CD14-positive monocyte (primary cell): ENCODE measurements at regions not wholly inside any gene's neighbourhood (a gene's known extent, or its start where the extent isn't known, plus 50 kb on each side); places are given as distances from the start of the nearest gene placed in this dataset.

Experiments used
- DNase-seq, 3 donors: peaks; one replicate each; pipeline ENCODE4 v3.0.0-alpha.2; 2011 to 2022
- H2AFZ ChIP-seq: 2 replicates; pipeline ENCODE4 v1.6.0; 2012; ENCODE audit warnings: mild to moderate bottlenecking, low read depth, low read length, inconsistent platforms; ENCODE audit not compliant: insufficient read depth, poor library complexity, severe bottlenecking
- H3K27ac ChIP-seq, 2 donors: 1 replicate in 1 of 2; 2 replicates in 1 of 2; pipeline ENCODE4 v1.5.1; 2012 to 2013; ENCODE audit warnings: low read length in 2 of 2, control low read depth in 1 of 2, inconsistent platforms in 1 of 2, low read depth in 1 of 2, mild to moderate bottlenecking in 1 of 2
- H3K27me3 ChIP-seq, 2 donors: one replicate each; pipeline versions ENCODE4 v1.6.0 to v1.6.1; 2011 to 2013; ENCODE audit warnings: low read length in 2 of 2; ENCODE audit not compliant: control insufficient read depth in 2 of 2, insufficient read depth in 2 of 2
- H3K36me3 ChIP-seq, 2 donors: replicated peaks in 1 of 2; 1 replicate in 1 of 2; 2 replicates in 1 of 2; pipeline versions ENCODE4 v1.5.1 to v1.6.1; 2012 to 2013; ENCODE audit warnings: low read length in 2 of 2, control low read depth in 1 of 2, inconsistent platforms in 1 of 2, mild to moderate bottlenecking in 1 of 2; ENCODE audit not compliant: insufficient read depth in 2 of 2, control insufficient read depth in 1 of 2
- H3K4me1 ChIP-seq, 2 donors: 1 replicate in 1 of 2; 2 replicates in 1 of 2; pipeline versions ENCODE4 v1.5.1 to v1.6.1; 2012 to 2013; ENCODE audit warnings: low read length in 2 of 2, control low read depth in 1 of 2, inconsistent platforms in 1 of 2, mild to moderate bottlenecking in 1 of 2, moderate library complexity in 1 of 2; ENCODE audit not compliant: insufficient read depth in 2 of 2, control insufficient read depth in 1 of 2
- H3K4me2 ChIP-seq: replicated peaks from 2 replicates; pipeline ENCODE3; 2012; ENCODE audit warnings: low read length, moderate library complexity, mild to moderate bottlenecking; ENCODE audit not compliant: poor library complexity, severe bottlenecking; ENCODE audit errors: extremely low read depth
- H3K4me3 ChIP-seq, 3 experiments: fragments of 200-600 bp in 1 of 3; sonication (generic) in 1 of 3; replicated peaks in 1 of 3; 1 replicate in 2 of 3; 2 replicates in 1 of 3; pipeline ENCODE4 v1.5.1; 2011 to 2013; ENCODE audit warnings: low read length in 3 of 3, mild to moderate bottlenecking in 3 of 3, control low read depth in 2 of 3, low read depth in 2 of 3, inconsistent platforms in 1 of 3, moderate library complexity in 1 of 3
- H3K79me2 ChIP-seq: 2 replicates; pipeline ENCODE4 v1.6.0; 2012; ENCODE audit warnings: mild to moderate bottlenecking, control low read depth, inconsistent platforms, low read length, moderate library complexity; ENCODE audit not compliant: insufficient read depth
- H3K9ac ChIP-seq: 2 replicates; pipeline ENCODE4 v1.6.0; 2017; ENCODE audit warnings: low read length, mild to moderate bottlenecking; ENCODE audit not compliant: insufficient read depth, poor library complexity, severe bottlenecking
- H3K9me3 ChIP-seq, 2 donors: replicated peaks in 1 of 2; 1 replicate in 1 of 2; 2 replicates in 1 of 2; pipeline versions ENCODE4 v1.5.1 to v1.6.1; 2012 to 2013; ENCODE audit warnings: low read length in 2 of 2, control low read depth in 1 of 2; ENCODE audit not compliant: control insufficient read depth in 1 of 2, insufficient read depth in 1 of 2
- H4K20me1 ChIP-seq: 2 replicates; pipeline ENCODE4 v1.6.0; 2012; ENCODE audit warnings: mild to moderate bottlenecking, low read length, control low read depth, moderate library complexity; ENCODE audit not compliant: insufficient read depth
- H3K27ac Mint-ChIP-seq, 7 donors: one replicate each; pipeline ENCODE4 v1.8.0; 2020; ENCODE audit warnings: mild to moderate bottlenecking in 7 of 7, mixed read lengths in 7 of 7, moderate library complexity in 6 of 7, inconsistent platforms in 2 of 7
- H3K27me3 Mint-ChIP-seq, 3 donors: one replicate each; pipeline ENCODE4 v1.8.0; 2021 to 2022; ENCODE audit warnings: low read depth in 3 of 3, mild to moderate bottlenecking in 3 of 3, mixed read lengths in 3 of 3, moderate library complexity in 3 of 3, inconsistent platforms in 1 of 3
- H3K36me3 Mint-ChIP-seq, 2 donors: one replicate each; pipeline ENCODE4 v1.8.0; 2020; ENCODE audit warnings: mixed read lengths in 2 of 2, inconsistent platforms in 1 of 2, mild to moderate bottlenecking in 1 of 2
- H3K4me1 Mint-ChIP-seq: one replicate; pipeline ENCODE4 v1.8.0; 2020; ENCODE audit warnings: mild to moderate bottlenecking, mixed read lengths
- H3K4me3 Mint-ChIP-seq, 2 donors: one replicate each; pipeline ENCODE4 v1.8.0; 2020; ENCODE audit warnings: mild to moderate bottlenecking in 2 of 2, mixed read lengths in 2 of 2, moderate library complexity in 1 of 2
- H3K9me3 Mint-ChIP-seq, 7 donors: one replicate each; pipeline ENCODE4 v1.8.0; 2020 to 2022; ENCODE audit warnings: mixed read lengths in 7 of 7, mild to moderate bottlenecking in 6 of 7, moderate library complexity in 6 of 7, inconsistent platforms in 2 of 7
- WGBS: methylation state at CpG from one replicate; pipeline ENCODE4 v1.1.5; 2013; ENCODE audit warnings: missing lambda C conversion rate; ENCODE audit not compliant: insufficient coverage; 5-methylcytosine and 5-hydroxymethylcytosine counted together
- intact Hi-C, 2 donors: fragments of 100-400 bp; cut with micrococcal nuclease; formaldehyde crosslinking; loops; one replicate each; pipeline versions ENCODE4 v1.15.0 to v1.15.1; 2023
- TF ChIP-seq, protein P1 (sequence below): fragments of 200-600 bp; IDR thresholded peaks from one replicate; pipeline ENCODE4 v1.8.0; 2022; ENCODE audit warnings: antibody characterized with exemption, mild to moderate bottlenecking

DNA sequence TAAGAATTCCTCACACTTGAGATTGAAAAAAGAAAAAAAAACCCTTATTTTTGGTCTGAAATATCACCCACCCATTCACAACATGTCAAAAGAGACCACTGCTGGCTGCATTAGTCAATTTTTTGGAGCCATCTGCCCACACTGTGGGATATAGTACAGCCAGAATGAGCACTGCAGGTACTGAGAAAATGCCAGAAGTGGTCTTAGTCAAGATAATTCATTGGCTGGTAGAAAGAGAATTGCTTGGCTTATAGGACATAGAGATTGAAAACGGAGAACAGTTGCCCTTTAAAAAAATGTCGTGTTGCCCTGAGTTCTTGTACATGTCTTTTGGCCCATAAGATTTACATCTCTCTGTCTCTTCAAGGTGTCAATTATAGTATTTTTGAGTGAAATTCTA lies 1899.5 kb downstream of the OLFM4 start:
- Mint-ChIP-seq H3K27ac (no peak overlapping the region), H3K36me3 (no peaks in the 10 kb centered on the region), H3K4me3 (no peak overlapping the region), H3K9me3 (peaks cover 0 to 11% (median 4%) of the 10 kb centered on the region in 7 donors), H3K4me1 (no peaks in the 10 kb centered on the region), H3K27me3 (no peaks in the 10 kb centered on the region)
- WGBS, result no CpG with 5 or more reads among the region's 2 CpGs
- Histone ChIP-seq H3K4me2 (no peak overlapping the region), H3K4me1 (no peaks in the 10 kb centered on the region), H2AFZ (no peak overlapping the region), H3K9me3 (peaks cover 0 to 8% of the 10 kb centered on the region in 2 donors), H3K36me3 (no peaks in the 10 kb centered on the region), H3K4me3 (no peak overlapping the region), H3K9ac (no peak overlapping the region), H3K27me3 (no peaks in the 10 kb centered on the region), H3K79me2 (no peaks in the 10 kb centered on the region), H3K27ac (no peak overlapping the region), H4K20me1 (no peaks in the 10 kb centered on the region)
- TF ChIP-seq, protein P1, sequence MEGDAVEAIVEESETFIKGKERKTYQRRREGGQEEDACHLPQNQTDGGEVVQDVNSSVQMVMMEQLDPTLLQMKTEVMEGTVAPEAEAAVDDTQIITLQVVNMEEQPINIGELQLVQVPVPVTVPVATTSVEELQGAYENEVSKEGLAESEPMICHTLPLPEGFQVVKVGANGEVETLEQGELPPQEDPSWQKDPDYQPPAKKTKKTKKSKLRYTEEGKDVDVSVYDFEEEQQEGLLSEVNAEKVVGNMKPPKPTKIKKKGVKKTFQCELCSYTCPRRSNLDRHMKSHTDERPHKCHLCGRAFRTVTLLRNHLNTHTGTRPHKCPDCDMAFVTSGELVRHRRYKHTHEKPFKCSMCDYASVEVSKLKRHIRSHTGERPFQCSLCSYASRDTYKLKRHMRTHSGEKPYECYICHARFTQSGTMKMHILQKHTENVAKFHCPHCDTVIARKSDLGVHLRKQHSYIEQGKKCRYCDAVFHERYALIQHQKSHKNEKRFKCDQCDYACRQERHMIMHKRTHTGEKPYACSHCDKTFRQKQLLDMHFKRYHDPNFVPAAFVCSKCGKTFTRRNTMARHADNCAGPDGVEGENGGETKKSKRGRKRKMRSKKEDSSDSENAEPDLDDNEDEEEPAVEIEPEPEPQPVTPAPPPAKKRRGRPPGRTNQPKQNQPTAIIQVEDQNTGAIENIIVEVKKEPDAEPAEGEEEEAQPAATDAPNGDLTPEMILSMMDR, result no peak
- DNase-seq, result no peak
- intact Hi-C loops, result no loop called here

DNA sequence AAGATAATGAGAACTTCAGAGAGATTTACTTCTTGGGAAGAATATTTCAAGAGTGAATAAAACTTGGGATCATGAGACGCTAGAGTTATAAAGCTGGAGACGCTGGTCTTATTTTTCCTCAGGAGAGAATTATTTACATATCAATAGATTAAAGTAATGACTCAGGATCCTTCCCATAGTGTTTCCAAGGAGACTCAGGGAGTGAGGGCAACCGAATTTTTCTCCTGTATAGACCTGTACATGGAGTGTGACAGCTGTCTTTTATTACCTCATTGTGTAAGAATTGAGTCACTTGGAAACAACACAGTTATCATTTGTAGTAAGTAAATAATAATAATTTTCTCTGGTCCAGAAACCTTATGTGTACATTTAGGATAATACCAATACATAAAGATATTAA lies 1905.5 kb downstream of the OLFM4 start:
- Mint-ChIP-seq H3K27ac (no peak overlapping the region), H3K27me3 (no peaks in the 10 kb centered on the region), H3K9me3 (peaks cover 0 to 13% (median 6%) of the 10 kb centered on the region in 7 donors), H3K36me3 (no peaks in the 10 kb centered on the region), H3K4me3 (no peak overlapping the region), H3K4me1 (no peaks in the 10 kb centered on the region)
- H3K4me3 ChIP-seq, result no peak overlapping the region
- no CpG with 5 or more reads among the region's 3 CpGs for WGBS
- H3K27ac ChIP-seq, result no peak overlapping the region
- no peaks in the 10 kb centered on the region for H3K4me1 ChIP-seq
- intact Hi-C loops, result no loop called here
- H4K20me1 ChIP-seq, result no peaks in the 10 kb centered on the region
- no peak overlapping the region for H3K4me2 ChIP-seq
- no peak overlapping the region for H3K9ac ChIP-seq
- DNase-seq, result no peak
- no peak overlapping the region for H2AFZ ChIP-seq
- no peaks in the 10 kb centered on the region for H3K79me2 ChIP-seq
- no peaks in the 10 kb centered on the region for H3K36me3 ChIP-seq
- H3K9me3 ChIP-seq, result peaks cover under 1 to 13% of the 10 kb centered on the region in 2 donors
- TF ChIP-seq, protein P1, result no peak
- H3K27me3 ChIP-seq, result no peaks in the 10 kb centered on the region
